ENCODE measurements at regions not wholly inside any gene's neighbourhood (a gene's known extent, or its start where the extent isn't known, plus 50 kb on each side); places are given as distances from the start of the nearest gene placed in this dataset.

DNA sequence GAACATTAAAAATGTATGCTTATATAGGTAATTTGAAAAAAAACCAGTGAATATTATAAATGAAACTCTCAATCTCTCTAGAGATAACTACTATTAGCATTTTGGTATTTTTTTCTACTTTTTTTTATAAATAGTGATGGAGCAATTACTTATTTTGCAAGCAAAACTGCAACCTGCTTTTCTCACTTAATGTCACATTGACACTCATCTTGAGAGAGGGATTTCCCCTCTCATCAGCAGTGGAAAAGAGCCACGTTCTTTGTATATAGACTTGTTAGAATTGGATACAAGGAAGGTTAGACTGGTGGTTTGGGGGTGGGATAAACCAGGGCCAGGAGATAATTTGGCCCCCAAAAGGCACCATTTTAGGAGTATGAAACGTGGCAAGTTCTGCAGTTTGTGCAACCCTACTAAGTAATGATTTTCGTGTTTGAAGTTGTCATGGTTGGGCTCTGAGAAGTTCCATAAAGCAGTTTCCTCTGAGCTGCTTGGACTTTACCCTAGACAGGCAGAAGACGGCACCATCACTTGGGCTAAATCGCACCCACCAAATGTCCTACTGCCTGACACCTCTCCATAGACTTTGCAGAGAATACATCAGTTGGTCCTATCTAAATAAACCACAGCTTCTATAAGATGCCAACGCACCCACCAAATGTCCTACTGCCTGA, 194.0 kb downstream of the ACTR3 start:
- no peak overlapping the region for H3K4me3 ChIP-seq (ENCODE audit: low read depth, low read length)
- TF ChIP-seq, protein P1, sequence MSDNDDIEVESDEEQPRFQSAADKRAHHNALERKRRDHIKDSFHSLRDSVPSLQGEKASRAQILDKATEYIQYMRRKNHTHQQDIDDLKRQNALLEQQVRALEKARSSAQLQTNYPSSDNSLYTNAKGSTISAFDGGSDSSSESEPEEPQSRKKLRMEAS (IDR thresholded peaks at IDR 0.05; ENCODE audit: low read depth, low read length), result no peak
- no peak for TF ChIP-seq MYC (IDR thresholded peaks at IDR 0.05; ENCODE audit: low read depth, low read length)
- no peak for DNase-seq (ENCODE audit: low read depth)

DNA sequence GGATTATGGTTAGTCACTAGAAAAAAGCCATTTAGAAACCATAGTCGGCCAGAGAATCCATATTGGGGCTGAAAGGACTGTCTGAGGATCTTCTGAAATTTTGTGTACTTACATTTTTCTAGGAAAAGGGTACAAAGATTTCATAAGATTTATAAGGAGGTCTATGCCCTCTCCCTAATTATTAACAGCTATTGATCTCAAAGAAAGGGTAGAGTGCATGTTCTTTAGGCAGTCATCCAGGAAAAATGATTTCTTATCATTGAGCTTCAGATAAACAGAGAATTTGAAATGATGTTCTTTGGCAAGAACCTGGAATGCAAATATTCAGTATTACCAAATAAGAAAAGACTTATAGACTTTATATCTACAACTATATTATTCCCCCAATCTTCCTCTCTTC, 195.3 kb downstream of the ACTR3 start:
- no peak for DNase-seq (ENCODE audit: low read depth)
- TF ChIP-seq, protein P2, sequence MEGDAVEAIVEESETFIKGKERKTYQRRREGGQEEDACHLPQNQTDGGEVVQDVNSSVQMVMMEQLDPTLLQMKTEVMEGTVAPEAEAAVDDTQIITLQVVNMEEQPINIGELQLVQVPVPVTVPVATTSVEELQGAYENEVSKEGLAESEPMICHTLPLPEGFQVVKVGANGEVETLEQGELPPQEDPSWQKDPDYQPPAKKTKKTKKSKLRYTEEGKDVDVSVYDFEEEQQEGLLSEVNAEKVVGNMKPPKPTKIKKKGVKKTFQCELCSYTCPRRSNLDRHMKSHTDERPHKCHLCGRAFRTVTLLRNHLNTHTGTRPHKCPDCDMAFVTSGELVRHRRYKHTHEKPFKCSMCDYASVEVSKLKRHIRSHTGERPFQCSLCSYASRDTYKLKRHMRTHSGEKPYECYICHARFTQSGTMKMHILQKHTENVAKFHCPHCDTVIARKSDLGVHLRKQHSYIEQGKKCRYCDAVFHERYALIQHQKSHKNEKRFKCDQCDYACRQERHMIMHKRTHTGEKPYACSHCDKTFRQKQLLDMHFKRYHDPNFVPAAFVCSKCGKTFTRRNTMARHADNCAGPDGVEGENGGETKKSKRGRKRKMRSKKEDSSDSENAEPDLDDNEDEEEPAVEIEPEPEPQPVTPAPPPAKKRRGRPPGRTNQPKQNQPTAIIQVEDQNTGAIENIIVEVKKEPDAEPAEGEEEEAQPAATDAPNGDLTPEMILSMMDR (IDR thresholded peaks at IDR 0.05; ENCODE audit: low read depth, low read length), result no peak
- TF ChIP-seq POLR2A (IDR thresholded peaks at IDR 0.05; ENCODE audit: extremely low read depth, insufficient read length) (no peak), MYC (IDR thresholded peaks at IDR 0.05; ENCODE audit: low read depth, low read length) (no peak)
- TF ChIP-seq, protein P1 (IDR thresholded peaks at IDR 0.05; ENCODE audit: low read depth, low read length), result no peak
- no peak overlapping the region for H3K4me3 ChIP-seq (ENCODE audit: low read depth, low read length)

DNA sequence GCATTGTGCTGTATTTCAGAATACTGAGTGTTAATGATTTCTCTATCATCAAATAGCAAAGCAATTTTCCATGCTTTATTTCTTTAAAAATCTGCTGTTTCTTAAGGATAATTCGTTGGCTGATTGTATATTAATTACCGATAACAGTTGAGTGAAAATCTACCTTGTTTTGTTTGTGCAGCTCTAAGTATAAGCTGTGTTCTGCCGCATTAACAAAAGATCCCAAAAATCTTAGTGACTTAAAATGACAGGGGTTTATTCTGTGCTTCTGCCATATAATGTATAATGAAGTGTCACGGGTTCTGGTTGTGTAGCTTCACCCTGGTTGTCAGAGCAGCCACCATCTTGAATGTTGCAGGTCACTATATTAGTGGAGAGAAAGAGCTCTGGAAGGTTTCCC, 196.1 kb downstream of the ACTR3 start:
- TF ChIP-seq, protein P1 (IDR thresholded peaks at IDR 0.05; ENCODE audit: low read depth, low read length), result no peak
- TF ChIP-seq, protein P2 (IDR thresholded peaks at IDR 0.05; ENCODE audit: low read depth, low read length), result no peak
- TF ChIP-seq POLR2A (IDR thresholded peaks at IDR 0.05; ENCODE audit: extremely low read depth, insufficient read length) (no peak), MYC (IDR thresholded peaks at IDR 0.05; ENCODE audit: low read depth, low read length) (no peak)
- no peak for DNase-seq (ENCODE audit: low read depth)
- no peak overlapping the region for H3K4me3 ChIP-seq (ENCODE audit: low read depth, low read length)

DNA sequence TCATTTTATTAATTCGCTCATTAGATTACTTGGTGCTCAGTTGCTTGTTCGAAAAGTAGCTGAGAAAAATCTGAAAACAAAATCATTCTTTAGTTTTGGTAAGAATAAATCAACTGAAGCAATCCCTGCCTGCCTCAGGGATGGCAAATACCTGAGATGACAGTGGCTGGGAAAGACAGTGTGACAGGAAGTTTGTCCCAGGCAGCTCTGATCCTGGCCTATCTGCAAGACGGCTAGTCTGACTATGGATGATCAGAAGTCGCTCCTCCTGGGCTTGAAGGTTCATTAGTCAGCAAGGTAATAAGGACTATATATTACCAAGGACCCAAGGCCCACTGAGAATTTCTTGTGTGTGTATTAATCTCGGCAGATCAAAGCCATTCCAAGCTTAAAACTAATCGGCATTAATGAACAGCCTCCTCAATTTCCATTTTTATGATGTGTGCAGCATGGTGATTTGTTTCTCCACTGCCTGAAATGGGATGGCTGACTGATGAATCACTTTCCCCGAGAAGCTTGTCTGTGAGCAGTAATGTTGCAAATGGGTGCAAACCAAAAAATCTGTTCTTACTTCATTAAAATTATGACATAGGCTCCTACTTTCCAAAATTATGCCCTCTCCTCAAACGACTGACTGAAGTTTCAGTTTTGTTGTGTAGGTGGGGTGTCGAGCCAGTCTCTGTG, 199.9 kb downstream of the ACTR3 start:
- H3K4me3 ChIP-seq (ENCODE audit: low read depth, low read length), result no peak overlapping the region
- no peak for DNase-seq (ENCODE audit: low read depth)
- TF ChIP-seq, protein P2 (IDR thresholded peaks at IDR 0.05; ENCODE audit: low read depth, low read length), result no peak
- TF ChIP-seq, protein P1 (IDR thresholded peaks at IDR 0.05; ENCODE audit: low read depth, low read length), result no peak
- TF ChIP-seq POLR2A (IDR thresholded peaks at IDR 0.05; ENCODE audit: extremely low read depth, insufficient read length), result no peak
- TF ChIP-seq MYC (IDR thresholded peaks at IDR 0.05; ENCODE audit: low read depth, low read length), result no peak

DNA sequence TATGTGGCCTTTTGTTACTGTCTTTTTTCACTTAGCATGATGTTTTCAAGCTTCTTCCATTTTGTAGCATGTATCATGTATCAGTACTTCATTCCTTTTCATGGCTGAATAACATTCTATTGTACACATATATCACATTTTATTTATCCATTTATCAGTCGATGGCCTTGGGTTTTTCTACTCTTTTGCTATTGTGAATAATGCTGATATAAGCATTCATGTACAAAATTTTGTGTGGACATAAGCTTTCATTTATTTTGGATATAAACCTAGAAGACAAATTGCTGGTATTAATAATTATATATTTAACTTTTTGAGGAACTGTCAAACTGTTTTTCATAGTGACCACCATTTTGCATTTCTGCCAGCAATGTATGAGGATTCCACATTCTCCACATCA, 201.1 kb downstream of the ACTR3 start:
- DNase-seq (ENCODE audit: low read depth), result no peak
- TF ChIP-seq, protein P2 (IDR thresholded peaks at IDR 0.05; ENCODE audit: low read depth, low read length), result no peak
- TF ChIP-seq POLR2A (IDR thresholded peaks at IDR 0.05; ENCODE audit: extremely low read depth, insufficient read length) (no peak), MYC (IDR thresholded peaks at IDR 0.05; ENCODE audit: low read depth, low read length) (no peak)
- TF ChIP-seq, protein P1 (IDR thresholded peaks at IDR 0.05; ENCODE audit: low read depth, low read length), result no peak
- H3K4me3 ChIP-seq (ENCODE audit: low read depth, low read length), result no peak overlapping the region

DNA sequence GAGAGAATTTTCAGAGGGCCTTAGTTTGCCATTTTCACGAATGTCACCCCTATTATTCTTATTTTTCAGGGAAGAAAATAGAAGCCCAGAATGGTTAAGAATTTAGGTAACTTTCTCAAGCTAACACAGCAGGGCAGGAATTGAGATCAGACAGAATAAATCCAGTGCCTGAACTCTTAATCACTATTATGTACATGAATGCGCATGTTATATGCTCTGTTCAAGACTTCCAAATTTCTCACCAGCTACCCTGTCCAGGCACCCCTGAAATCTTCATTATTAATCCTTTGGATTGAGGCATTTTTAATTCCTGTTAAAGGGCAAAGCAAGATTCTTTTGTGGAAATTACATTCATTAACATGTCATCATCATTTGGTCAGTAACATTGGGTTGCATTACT, 218.4 kb downstream of the ACTR3 start:
- no peak for DNase-seq (ENCODE audit: low read depth)
- no peak overlapping the region for H3K4me3 ChIP-seq (ENCODE audit: low read depth, low read length)
- TF ChIP-seq, protein P1 (IDR thresholded peaks at IDR 0.05; ENCODE audit: low read depth, low read length), result no peak

Measured in NB4 (cell line).